ENCODE measurements at regions not wholly inside any gene's neighbourhood (a gene's known extent, or its start where the extent isn't known, plus 50 kb on each side); places are given as distances from the start of the nearest gene placed in this dataset.

GRCh38 chr22:22037740-22038139 lies 55.2 kb upstream of the TOP3B start:
- TF ChIP-seq CTCF (IDR thresholded peaks at IDR 0.05; ENCODE audit: insufficient read depth, low read depth, low read length, missing control alignments) = no peak
- no peak for DNase-seq (ENCODE audit: low read depth)
- H3K4me3 ChIP-seq (ENCODE audit: low read depth, low read length) = no peak overlapping the region

GRCh38 chr22:22037229-22037628 lies 54.6 kb upstream of the TOP3B start:
- peak; percentile 52 for DNase-seq (ENCODE audit: low read depth)
- TF ChIP-seq CTCF (IDR thresholded peaks at IDR 0.05; ENCODE audit: insufficient read depth, low read depth, low read length, missing control alignments) = no peak
- no peak overlapping the region for H3K4me3 ChIP-seq (ENCODE audit: low read depth, low read length)

GRCh38 chr22:22036588-22036987 lies 54.0 kb upstream of the TOP3B start:
- no peak for TF ChIP-seq CTCF (IDR thresholded peaks at IDR 0.05; ENCODE audit: insufficient read depth, low read depth, low read length, missing control alignments)
- H3K4me3 ChIP-seq (ENCODE audit: low read depth, low read length) = no peak overlapping the region
- no peak for DNase-seq (ENCODE audit: low read depth)

GRCh38 chr22:22035771-22036314 lies 53.3 kb upstream of the TOP3B start:
- H3K4me3 ChIP-seq (ENCODE audit: low read depth, low read length) = no peak overlapping the region
- DNase-seq (ENCODE audit: low read depth) = no peak
- TF ChIP-seq CTCF (IDR thresholded peaks at IDR 0.05; ENCODE audit: insufficient read depth, low read depth, low read length, missing control alignments) = no peak

GRCh38 chr22:22035203-22035602 lies 52.6 kb upstream of the TOP3B start:
- no peak overlapping the region for H3K4me3 ChIP-seq (ENCODE audit: low read depth, low read length)
- TF ChIP-seq CTCF (IDR thresholded peaks at IDR 0.05; ENCODE audit: insufficient read depth, low read depth, low read length, missing control alignments) = no peak
- DNase-seq (ENCODE audit: low read depth) = no peak

GRCh38 chr22:22034469-22035132 lies 52.0 kb upstream of the TOP3B start:
- no peak for DNase-seq (ENCODE audit: low read depth)

More at GRCh38 chr22:22034469-22035132, 52.0 kb upstream of the TOP3B start:
- H3K4me3 ChIP-seq (ENCODE audit: low read depth, low read length) = no peak overlapping the region
- TF ChIP-seq CTCF (IDR thresholded peaks at IDR 0.05; ENCODE audit: insufficient read depth, low read depth, low read length, missing control alignments) = no peak

All from GM12865 (cell line).